Ishikawa (cell line): ENCODE measurements at regions not wholly inside any gene's neighbourhood (a gene's known extent, or its start where the extent isn't known, plus 50 kb on each side); places are given as distances from the start of the nearest gene placed in this dataset.

Experiments
- CEBPB ChIP-seq: IDR thresholded peaks from 2 replicates; pipeline ENCODE4 v1.6.1; 2012
- CREB1 ChIP-seq: IDR thresholded peaks from 2 replicates; pipeline ENCODE4 v1.6.1; 2012; ENCODE audit warnings: low read depth
- EGR1 ChIP-seq: IDR thresholded peaks from 2 replicates; pipeline ENCODE4 v1.6.1; 2012
- EP300 ChIP-seq: IDR thresholded peaks from 2 replicates; pipeline ENCODE4 v1.6.1; 2012; ENCODE audit warnings: borderline replicate concordance
- FOXM1 ChIP-seq: IDR thresholded peaks from 2 replicates; pipeline ENCODE4 v1.6.1; 2012; ENCODE audit warnings: low read depth, borderline replicate concordance
- MAX ChIP-seq: IDR thresholded peaks from 2 replicates; pipeline ENCODE4 v1.6.1; 2012
- NFIC ChIP-seq: IDR thresholded peaks from 2 replicates; pipeline ENCODE4 v1.6.1; 2012
- RAD21 ChIP-seq: IDR thresholded peaks from 2 replicates; pipeline ENCODE4 v1.6.1; 2012; ENCODE audit warnings: low read depth
- REST ChIP-seq: IDR thresholded peaks from 2 replicates; pipeline ENCODE4 v1.6.1; 2012; ENCODE audit warnings: low read depth, mild to moderate bottlenecking
- TAF1 ChIP-seq: IDR thresholded peaks from 2 replicates; pipeline ENCODE4 v1.6.1; 2012; ENCODE audit warnings: low read depth, mild to moderate bottlenecking
- TCF12 ChIP-seq: IDR thresholded peaks from 2 replicates; pipeline ENCODE4 v1.6.1; 2012; ENCODE audit warnings: low read depth
- TEAD4 ChIP-seq: IDR thresholded peaks from 2 replicates; pipeline ENCODE4 v1.6.1; 2012
- YY1 ChIP-seq: IDR thresholded peaks from 2 replicates; pipeline ENCODE4 v1.6.1; 2012; ENCODE audit warnings: low read depth
- ZBTB7A ChIP-seq: IDR thresholded peaks from 2 replicates; pipeline ENCODE4 v1.6.1; 2012; ENCODE audit warnings: low read depth
- TF ChIP-seq, protein P1 (sequence below): IDR thresholded peaks from 2 replicates; pipeline ENCODE4 v1.6.1; 2012

GRCh38 chr1:30101016-30101415 lies 622.4 kb downstream of the MATN1 start:
- TF ChIP-seq CREB1, result no peak
- no peak for TF ChIP-seq CEBPB
- TF ChIP-seq, protein P1, sequence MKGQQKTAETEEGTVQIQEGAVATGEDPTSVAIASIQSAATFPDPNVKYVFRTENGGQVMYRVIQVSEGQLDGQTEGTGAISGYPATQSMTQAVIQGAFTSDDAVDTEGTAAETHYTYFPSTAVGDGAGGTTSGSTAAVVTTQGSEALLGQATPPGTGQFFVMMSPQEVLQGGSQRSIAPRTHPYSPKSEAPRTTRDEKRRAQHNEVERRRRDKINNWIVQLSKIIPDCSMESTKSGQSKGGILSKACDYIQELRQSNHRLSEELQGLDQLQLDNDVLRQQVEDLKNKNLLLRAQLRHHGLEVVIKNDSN, result no peak
- no peak for TF ChIP-seq TAF1
- no peak for TF ChIP-seq ZBTB7A
- no peak for TF ChIP-seq TCF12
- TF ChIP-seq TEAD4, result no peak
- no peak for TF ChIP-seq EP300
- no peak for TF ChIP-seq EGR1
- no peak for TF ChIP-seq FOXM1
- TF ChIP-seq YY1, result no peak
- no peak for TF ChIP-seq NFIC
- no peak for TF ChIP-seq MAX
- TF ChIP-seq REST, result no peak
- TF ChIP-seq RAD21, result no peak

- TF ChIP-seq CEBPB, result no peak
These were observed 622.9 kb downstream of the MATN1 start for GRCh38 chr1:30100524-30100862.

GRCh38 chr1:30099587-30100523 lies 623.5 kb downstream of the MATN1 start:
- TF ChIP-seq EGR1 (no peak), TCF12 (no peak), MAX (no peak), YY1 (no peak)

DNA sequence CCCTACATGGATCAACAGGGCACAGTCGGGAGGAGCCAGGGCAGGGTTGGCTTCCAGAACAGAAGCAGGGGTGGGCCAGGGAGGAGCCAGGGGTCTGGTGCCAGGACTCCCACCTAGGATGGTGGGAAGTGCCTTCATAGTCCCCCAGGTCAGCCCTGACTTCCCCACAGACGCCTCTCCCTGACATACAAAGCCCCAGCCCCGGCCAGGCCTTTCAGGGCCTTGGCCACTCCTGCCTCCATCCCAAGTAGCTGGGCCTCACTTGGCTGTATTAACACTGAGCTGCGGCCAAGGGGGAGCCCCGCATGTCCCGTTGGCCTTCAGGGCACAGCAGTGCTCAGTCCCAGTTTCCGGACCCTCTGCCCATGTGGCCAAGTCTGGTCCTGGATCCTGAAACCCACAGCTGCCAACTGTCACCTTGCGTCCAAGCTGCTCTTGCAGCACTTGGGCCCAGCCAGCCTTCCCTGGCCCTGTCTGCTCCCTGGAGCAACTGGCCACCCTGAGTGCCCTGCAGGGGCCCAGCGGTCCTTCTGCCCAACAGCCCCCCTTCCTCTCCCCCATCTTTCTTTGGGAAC lies 627.8 kb downstream of the MATN1 start:
- TF ChIP-seq EGR1 (no peak), MAX (no peak), FOXM1 (no peak), TAF1 (no peak), CREB1 (no peak), NFIC (no peak), RAD21 (no peak), TCF12 (no peak), REST (no peak), TEAD4 (no peak), EP300 (no peak), ZBTB7A (no peak)
- TF ChIP-seq, protein P1, result no peak

- TF ChIP-seq YY1 (no peak), ZBTB7A (no peak), FOXM1 (no peak), CEBPB (no peak), TEAD4 (no peak), EGR1 (no peak), MAX (no peak), TAF1 (no peak), EP300 (no peak), REST (no peak), RAD21 (no peak), CREB1 (no peak)
- TF ChIP-seq, protein P1, result no peak
These were observed 628.3 kb downstream of the MATN1 start for GRCh38 chr1:30095051-30095450.
